ENCODE measurements at regions not wholly inside any gene's neighbourhood (a gene's known extent, or its start where the extent isn't known, plus 50 kb on each side); places are given as distances from the start of the nearest gene placed in this dataset.

DNA sequence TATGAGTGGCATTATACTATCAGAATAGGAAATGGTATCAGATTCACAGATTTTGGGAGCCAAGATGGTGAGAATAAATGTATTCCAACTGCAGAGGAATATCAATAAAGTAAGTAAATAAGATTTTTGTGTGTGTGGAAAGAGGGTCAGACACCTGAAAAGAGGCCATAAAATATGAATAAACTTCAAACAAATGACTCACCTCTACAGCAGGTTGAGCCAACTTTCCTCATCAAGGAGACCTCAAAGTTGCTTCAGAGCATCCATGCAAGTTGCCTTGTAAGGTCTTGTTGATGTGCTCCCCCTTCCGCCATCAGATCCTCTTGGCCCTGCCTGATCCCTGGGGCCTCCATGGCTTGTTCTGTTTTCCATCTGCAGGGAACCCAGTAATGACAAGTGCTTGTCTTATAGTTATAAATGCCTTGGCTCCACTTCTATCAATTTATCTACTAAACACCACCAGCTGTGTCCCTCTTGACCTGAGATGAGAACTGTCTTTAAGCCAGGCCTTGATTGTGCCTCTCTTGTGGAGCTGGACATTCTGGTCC lies 775.6 kb downstream of the LTN1 start:
- Histone ChIP-seq H3K27me3 (ENCODE audit: control insufficient read depth in 2 of 2, insufficient read depth in 2 of 2, low read length in 2 of 2) (no peaks in the 10 kb centered on the region), H3K9me3 (replicated peaks; ENCODE audit: control insufficient read depth, insufficient read depth, low read depth, low read length) (peaks cover 2% of the 10 kb centered on the region; the same call in 1 of the 2 replicates), H3K36me3 (ENCODE audit: control insufficient read depth, insufficient read depth, low read length) (no peaks in the 10 kb centered on the region), H3K9me1 (ENCODE audit: control insufficient read depth, insufficient read depth, low read length) (no peaks in the 10 kb centered on the region), H3K9ac (ENCODE audit: insufficient read depth in 1 of 2, low read depth in 2 of 2, low read length in 2 of 2) (no peak overlapping the region), H3K27ac (ENCODE audit: extremely low read depth, low read depth, low read length) (no peak overlapping the region), H3K79me2 (ENCODE audit: control insufficient read depth, insufficient read depth, low read length) (no peaks in the 10 kb centered on the region), H2AFZ (ENCODE audit: low read depth, low read length) (no peak overlapping the region), H3K4me1 (replicated peaks in 1 of 2; ENCODE audit: control insufficient read depth in 2 of 2, insufficient read depth in 2 of 2, low read length in 2 of 2) (no peaks in the 10 kb centered on the region), H3K4me3 (no peak overlapping the region), H4K20me1 (replicated peaks; ENCODE audit: control insufficient read depth, insufficient read depth, low read length) (no peaks in the 10 kb centered on the region), H3K4me2 (ENCODE audit: insufficient read depth, low read length) (no peak overlapping the region)
- WGBS (ENCODE audit: insufficient coverage, low coverage, missing lambda C conversion rate): 0% methylated on average over 1 of the region's 1 CpG
- TF ChIP-seq MAFK (IDR thresholded peaks at IDR 0.05; ENCODE audit: low read length) (no peak), NFRKB (IDR thresholded peaks at IDR 0.05; ENCODE audit: low read depth) (no peak), ATF7 (IDR thresholded peaks at IDR 0.05) (no peak), KAT7 (CRISPR knock-in tag; IDR thresholded peaks at IDR 0.05; ENCODE audit: borderline replicate concordance) (no peak), ARID1B (IDR thresholded peaks at IDR 0.05) (no peak), PYGO2 (tag; IDR thresholded peaks at IDR 0.05) (no peak), TAL1 (IDR thresholded peaks at IDR 0.05) (no peak), C11orf30 (IDR thresholded peaks at IDR 0.05; ENCODE audit: low read depth) (no peak), ZNF696 (CRISPR knock-in tag; conservative IDR thresholded peaks at IDR 0.05) (no peak), SRSF3 (IDR thresholded peaks at IDR 0.05; ENCODE audit: insufficient read depth, low read length) (no peak), EP300 (IDR thresholded peaks at IDR 0.05; ENCODE audit: low read length) (no peak), ZNF76 (CRISPR knock-in tag; IDR thresholded peaks at IDR 0.05; ENCODE audit: borderline replicate concordance) (no peak), MED1 (CRISPR knock-in tag; IDR thresholded peaks at IDR 0.05; ENCODE audit: borderline replicate concordance) (no peak), POLR3G (IDR thresholded peaks at IDR 0.05; ENCODE audit: extremely low read depth, insufficient read length, insufficient replicate concordance) (no peak), TCF3 (CRISPR knock-in tag; IDR thresholded peaks at IDR 0.05) (no peak), ARID3A (IDR thresholded peaks at IDR 0.05; ENCODE audit: borderline replicate concordance, low read depth, low read length) (no peak), KLF10 (CRISPR knock-in tag; IDR thresholded peaks at IDR 0.05) (no peak), HDAC3 (IDR thresholded peaks at IDR 0.05; ENCODE audit: borderline replicate concordance, partially characterized antibody) (no peak)
- TF ChIP-seq, protein P1, sequence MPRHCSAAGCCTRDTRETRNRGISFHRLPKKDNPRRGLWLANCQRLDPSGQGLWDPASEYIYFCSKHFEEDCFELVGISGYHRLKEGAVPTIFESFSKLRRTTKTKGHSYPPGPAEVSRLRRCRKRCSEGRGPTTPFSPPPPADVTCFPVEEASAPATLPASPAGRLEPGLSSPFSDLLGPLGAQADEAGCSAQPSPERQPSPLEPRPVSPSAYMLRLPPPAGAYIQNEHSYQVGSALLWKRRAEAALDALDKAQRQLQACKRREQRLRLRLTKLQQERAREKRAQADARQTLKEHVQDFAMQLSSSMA (CRISPR knock-in tag; IDR thresholded peaks at IDR 0.05): no peak
- CTCF ChIA-PET (ENCODE audit: low intra/inter-chr PET ratio): no interaction called here
- BruUV-seq (replicated peaks): no TSS peak
- in situ Hi-C loops (cut with MboI): no loop called here
- ATAC-seq (no peak), DNase-seq (ENCODE audit: extremely low read depth in 1 of 4, low spot score in 3 of 4) (no peak), FAIRE-seq (no peak)
- POLR2A ChIA-PET: no interaction called here
- intact Hi-C loops (cut with micrococcal nuclease): no loop called here
